T-helper 9 cell (primary cell): ENCODE measurements at regions not wholly inside any gene's neighbourhood (a gene's known extent, or its start where the extent isn't known, plus 50 kb on each side); places are given as distances from the start of the nearest gene placed in this dataset.

ENCODE experiments used
- DNase-seq: peaks from one replicate; pipeline ENCODE4 v3.0.0-alpha.2; 2020

GRCh38 chr7:51759985-51760384 lies 443.4 kb upstream of the COBL start:
- no peak for DNase-seq

DNA sequence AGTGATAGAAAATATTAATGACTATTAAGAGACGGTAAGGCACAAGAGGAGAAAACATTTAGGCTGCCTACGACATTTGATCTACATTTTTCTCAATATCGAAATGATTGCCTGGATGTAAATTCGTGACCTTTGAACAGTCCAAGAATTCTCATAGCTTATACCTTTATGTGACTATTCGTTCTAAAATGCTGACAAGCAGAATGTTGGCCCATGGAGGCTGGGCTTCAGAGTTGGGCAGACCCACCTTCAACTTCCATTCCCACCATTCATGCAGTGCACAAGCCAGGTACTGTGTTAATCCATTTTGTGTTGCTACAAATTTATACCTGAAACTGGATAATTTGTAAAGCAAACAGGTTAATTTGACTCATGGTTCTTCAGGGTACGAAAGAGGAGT lies 441.4 kb upstream of the COBL start:
- DNase-seq, result no peak

DNA sequence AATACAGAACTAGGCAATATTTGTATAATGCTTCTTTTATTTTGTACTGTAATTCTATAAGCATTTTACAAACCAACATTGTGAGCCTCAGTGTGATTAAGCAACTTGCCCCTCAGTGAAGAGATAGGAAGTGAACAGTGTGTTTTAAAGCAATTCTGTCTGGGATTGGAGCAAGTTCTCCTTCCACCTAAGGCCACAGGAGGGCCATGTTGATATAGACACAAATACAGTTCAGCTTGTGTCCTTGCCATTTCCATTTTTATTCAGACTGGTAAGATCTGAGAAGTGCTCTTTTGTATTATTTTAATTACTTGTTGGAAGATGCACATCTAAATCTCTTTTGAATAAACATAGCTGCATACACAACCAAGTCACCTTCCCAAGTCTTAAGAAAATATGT lies 416.3 kb upstream of the COBL start:
- no peak for DNase-seq

DNA sequence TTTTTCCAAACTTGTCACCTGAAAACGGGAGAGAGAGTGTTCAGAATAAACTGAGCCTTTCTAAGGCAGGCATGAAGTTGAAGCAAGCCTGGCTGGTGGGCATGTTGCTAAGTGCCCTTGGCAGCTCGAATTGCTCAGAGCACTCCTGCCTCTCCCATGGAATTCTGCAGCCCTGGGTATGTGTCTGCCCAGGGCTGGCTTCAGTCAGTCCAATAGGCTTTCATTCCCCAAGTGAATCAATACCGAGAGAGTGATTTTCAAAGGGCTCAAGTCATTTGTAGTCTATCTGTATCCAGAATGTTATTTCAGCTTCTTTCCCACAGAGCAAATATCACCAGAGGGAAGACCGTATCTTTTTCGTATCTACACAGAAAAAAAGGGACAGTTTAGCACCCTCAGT lies 415.5 kb upstream of the COBL start:
- no peak for DNase-seq

DNA sequence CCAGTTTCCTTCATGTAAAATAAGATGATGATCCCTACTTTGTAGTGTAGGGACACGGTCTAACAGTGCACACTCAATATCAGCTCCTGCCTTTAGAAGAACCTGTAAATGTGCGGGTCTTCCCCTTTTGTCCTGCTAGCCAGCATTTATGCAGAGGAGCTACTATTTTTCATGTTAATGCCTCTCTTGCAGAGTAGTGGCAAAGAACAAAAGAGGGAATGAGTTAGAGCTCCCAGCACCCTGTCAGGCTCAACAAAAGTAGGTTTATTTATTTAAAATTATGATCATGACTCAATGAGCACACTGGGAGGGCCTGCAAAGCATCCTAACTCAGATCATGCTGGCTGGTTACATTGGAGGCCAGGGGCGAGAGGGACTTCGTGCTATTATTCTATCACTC lies 414.5 kb upstream of the COBL start:
- DNase-seq, result no peak

DNA sequence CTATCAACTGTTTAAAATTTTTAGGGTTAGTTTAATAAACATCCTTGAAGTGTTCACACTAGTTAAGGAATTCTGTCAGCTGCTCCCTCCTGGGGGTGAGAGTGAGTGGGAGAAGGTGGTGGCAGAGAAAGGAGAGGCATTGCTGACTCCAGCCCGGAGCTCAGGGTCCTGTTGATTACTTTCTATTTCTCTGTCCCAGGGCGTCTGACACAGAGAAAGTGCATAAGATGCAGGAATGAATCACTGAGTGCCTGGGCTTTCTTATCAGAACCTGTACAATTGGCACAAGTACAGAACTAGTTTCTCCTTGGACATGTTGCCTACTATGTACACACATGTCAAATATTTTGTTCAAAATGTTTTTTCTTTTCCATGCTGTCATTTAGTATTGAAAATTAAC lies 410.8 kb upstream of the COBL start:
- DNase-seq, result no peak

DNA sequence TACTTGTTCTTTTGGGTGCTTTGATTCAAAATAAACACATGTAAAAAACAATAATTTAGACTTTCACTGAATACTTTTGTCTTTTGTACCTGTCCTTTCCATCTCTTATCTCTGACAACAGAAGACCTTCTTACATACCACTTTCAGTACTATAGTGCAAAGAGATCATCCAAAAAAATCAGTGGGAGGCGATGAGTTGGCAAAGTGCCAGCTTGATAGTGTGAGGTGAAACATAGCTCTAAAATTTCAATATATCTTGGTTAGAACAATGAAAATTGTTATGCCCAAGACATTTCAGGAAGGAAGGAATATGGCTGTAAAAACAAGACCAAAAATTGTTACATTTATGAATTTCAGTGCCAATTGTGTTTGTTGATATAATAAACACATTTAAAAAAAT lies 390.2 kb upstream of the COBL start:
- DNase-seq, result no peak

DNA sequence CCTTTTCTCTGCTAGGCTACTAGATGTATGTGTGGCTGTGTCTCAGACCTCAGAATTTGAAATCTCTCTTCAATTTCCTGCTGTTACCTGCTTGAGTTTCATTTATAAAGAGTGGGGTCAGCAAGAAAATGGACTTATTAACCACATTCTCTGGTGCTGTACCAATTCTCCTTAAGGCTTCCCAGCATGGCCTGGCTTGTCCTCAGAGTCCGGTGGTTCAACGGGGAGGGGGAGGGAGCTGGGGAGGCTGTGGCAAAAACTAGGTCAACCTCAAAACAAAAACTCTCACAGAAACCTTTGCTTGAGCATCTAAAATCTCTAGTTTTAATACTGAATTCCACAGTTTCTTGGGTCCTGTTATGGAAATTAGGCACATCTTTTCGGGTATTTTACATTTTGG lies 389.1 kb upstream of the COBL start:
- no peak for DNase-seq

GRCh38 chr7:51702673-51703072 lies 386.1 kb upstream of the COBL start:
- DNase-seq, result no peak

GRCh38 chr7:51701935-51702334 lies 385.3 kb upstream of the COBL start:
- DNase-seq, result no peak

- no peak for DNase-seq
Measured at GRCh38 chr7:51700593-51701215, 384.1 kb upstream of the COBL start.

- DNase-seq, result no peak
Measured at GRCh38 chr7:51693258-51693657, 376.6 kb upstream of the COBL start.

DNA sequence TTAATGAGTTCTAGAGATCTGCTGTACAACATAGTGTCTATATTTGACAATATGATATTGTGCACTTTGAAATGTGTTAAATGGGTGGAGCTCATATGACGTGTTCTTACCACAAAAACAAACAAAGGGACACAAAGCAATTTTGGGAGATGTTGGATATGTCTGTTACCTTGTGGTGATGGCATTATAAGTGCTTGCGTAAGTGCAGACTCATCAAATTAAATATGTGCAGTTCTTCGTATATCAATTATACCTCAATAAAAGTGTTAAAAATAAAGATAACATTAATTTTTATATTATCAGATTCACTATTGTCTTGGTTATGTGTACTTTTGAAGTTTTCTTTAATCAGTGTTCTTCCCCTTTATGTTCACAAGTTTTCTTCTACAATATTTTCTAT lies 372.9 kb upstream of the COBL start:
- DNase-seq, result no peak

DNA sequence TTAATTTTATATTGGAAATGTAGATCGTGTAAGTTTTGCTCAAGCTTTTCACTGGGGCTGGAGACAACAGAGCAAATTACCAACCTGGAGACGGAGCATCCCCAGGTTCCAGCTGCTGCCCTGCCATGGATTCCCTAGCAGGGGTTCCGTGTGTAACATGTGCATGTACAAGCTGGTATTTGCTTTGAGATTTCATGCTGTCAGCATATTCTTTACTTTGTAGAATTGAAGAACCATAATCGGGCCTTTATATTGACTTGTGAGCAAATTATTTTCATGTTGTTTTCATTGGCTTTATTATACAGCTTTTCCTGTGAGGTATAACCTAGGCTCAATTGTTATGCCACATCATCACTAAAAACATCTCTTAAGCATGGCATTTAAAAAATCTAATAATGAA lies 369.2 kb upstream of the COBL start:
- no peak for DNase-seq

- DNase-seq, result no peak
Measured at GRCh38 chr7:51680594-51681399, 364.2 kb upstream of the COBL start.

DNA sequence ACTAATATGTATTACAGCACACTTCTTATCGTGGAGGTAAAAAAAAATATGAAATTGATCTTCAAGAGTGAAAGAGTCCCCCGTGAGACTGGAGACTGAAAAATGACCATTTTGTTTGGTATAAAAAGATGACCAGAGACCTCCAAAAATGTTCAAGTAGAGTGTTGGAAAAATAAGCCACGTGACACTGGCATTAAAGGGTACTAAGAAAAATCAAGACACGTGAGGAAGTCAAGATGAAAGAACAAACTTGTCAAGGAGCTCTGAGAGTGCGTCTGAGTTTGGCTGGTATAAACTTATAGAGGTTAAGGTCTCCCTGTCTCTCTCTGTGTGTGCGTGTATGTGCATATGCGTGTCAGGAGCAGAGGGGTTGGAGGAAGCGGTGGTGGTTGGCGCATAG lies 362.7 kb upstream of the COBL start:
- no peak for DNase-seq

- DNase-seq, result no peak
Measured at GRCh38 chr7:51666751-51667150, 350.1 kb upstream of the COBL start.

GRCh38 chr7:51666266-51666665 lies 349.7 kb upstream of the COBL start:
- DNase-seq, result no peak

GRCh38 chr7:51665045-51665780 lies 348.6 kb upstream of the COBL start:
- no peak for DNase-seq

GRCh38 chr7:51660516-51660915 lies 343.9 kb upstream of the COBL start:
- no peak for DNase-seq

DNA sequence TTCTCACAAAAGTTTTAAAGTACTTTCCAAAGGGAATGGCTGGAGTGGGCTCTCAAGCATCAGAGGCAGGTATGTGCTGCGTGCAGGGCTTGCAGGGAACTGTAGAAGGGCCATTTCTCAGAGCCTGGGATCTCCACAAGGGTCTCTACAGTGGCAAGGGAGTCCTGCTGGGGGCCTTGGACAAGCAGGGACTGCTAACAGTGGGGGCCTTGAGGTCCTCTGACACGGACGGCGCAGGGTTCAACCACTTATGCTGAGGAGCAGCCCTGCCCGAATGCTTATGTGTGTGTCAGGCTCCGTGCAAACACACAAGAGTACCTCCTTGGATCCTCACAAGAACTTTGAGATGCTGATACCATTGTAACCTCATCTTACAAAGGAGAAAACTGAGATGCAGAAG lies 342.1 kb upstream of the COBL start:
- no peak for DNase-seq

- no peak for DNase-seq
Measured at GRCh38 chr7:51647931-51648351, 331.3 kb upstream of the COBL start.

- DNase-seq, result no peak
Measured at GRCh38 chr7:51647486-51647885, 330.9 kb upstream of the COBL start.

- no peak for DNase-seq
Measured at GRCh38 chr7:51645702-51646298, 329.2 kb upstream of the COBL start.
